GM20000 (cell line): ENCODE measurements at regions not wholly inside any gene's neighbourhood (a gene's known extent, or its start where the extent isn't known, plus 50 kb on each side); places are given as distances from the start of the nearest gene placed in this dataset.

Source experiments
- DNase-seq: peaks from one replicate; pipeline ENCODE4 v3.0.0; 2012; ENCODE audit warnings: low spot score
- CTCF ChIP-seq: IDR thresholded peaks from 2 replicates; pipeline ENCODE4 v1.5.1; 2012; ENCODE audit warnings: mild to moderate bottlenecking, control low read depth; ENCODE audit errors: extremely low read depth, missing control alignments

- no peak for TF ChIP-seq CTCF
- no peak for DNase-seq
These were observed 129.2 kb upstream of the PAK3 start for GRCh38 chrX:110966839-110967238.

GRCh38 chrX:110966091-110966454, 129.9 kb upstream of the PAK3 start:
- no peak for TF ChIP-seq CTCF
- DNase-seq: no peak

- DNase-seq: no peak
- no peak for TF ChIP-seq CTCF
These were observed 130.4 kb upstream of the PAK3 start for GRCh38 chrX:110965409-110966090.

GRCh38 chrX:110964786-110965185, 131.2 kb upstream of the PAK3 start:
- TF ChIP-seq CTCF: no peak
- no peak for DNase-seq

GRCh38 chrX:110962451-110962850, 133.5 kb upstream of the PAK3 start:
- no peak for TF ChIP-seq CTCF
- no peak for DNase-seq

- no peak for TF ChIP-seq CTCF
- no peak for DNase-seq
These were observed 140.3 kb upstream of the PAK3 start for GRCh38 chrX:110955706-110956105.

- DNase-seq: no peak
- TF ChIP-seq CTCF: no peak
These were observed 141.4 kb upstream of the PAK3 start for GRCh38 chrX:110954428-110955100.
